ENCODE measurements at regions not wholly inside any gene's neighbourhood (a gene's known extent, or its start where the extent isn't known, plus 50 kb on each side); places are given as distances from the start of the nearest gene placed in this dataset.

GRCh38 chr2:171253279-171253678, 92.6 kb upstream of the TLK1 start:
- TF ChIP-seq EP300 (IDR thresholded peaks at IDR 0.05) (no peak), POLR2A (IDR thresholded peaks at IDR 0.05) (no peak)
- TF ChIP-seq, protein P1, sequence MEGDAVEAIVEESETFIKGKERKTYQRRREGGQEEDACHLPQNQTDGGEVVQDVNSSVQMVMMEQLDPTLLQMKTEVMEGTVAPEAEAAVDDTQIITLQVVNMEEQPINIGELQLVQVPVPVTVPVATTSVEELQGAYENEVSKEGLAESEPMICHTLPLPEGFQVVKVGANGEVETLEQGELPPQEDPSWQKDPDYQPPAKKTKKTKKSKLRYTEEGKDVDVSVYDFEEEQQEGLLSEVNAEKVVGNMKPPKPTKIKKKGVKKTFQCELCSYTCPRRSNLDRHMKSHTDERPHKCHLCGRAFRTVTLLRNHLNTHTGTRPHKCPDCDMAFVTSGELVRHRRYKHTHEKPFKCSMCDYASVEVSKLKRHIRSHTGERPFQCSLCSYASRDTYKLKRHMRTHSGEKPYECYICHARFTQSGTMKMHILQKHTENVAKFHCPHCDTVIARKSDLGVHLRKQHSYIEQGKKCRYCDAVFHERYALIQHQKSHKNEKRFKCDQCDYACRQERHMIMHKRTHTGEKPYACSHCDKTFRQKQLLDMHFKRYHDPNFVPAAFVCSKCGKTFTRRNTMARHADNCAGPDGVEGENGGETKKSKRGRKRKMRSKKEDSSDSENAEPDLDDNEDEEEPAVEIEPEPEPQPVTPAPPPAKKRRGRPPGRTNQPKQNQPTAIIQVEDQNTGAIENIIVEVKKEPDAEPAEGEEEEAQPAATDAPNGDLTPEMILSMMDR (IDR thresholded peaks at IDR 0.05): no peak
